HCT116 (cell line): ENCODE measurements at regions not wholly inside any gene's neighbourhood (a gene's known extent, or its start where the extent isn't known, plus 50 kb on each side); places are given as distances from the start of the nearest gene placed in this dataset.

Experiments used
- CTCF ChIP-seq, 3 experiments: fragments of 200-600 bp in 1 of 3; sonication (generic) in 1 of 3; IDR thresholded peaks in 2 of 3; conservative IDR thresholded peaks in 1 of 3; 2 replicates each; pipeline ENCODE4 v1.5.1; 2012 to 2017; ENCODE audit warnings: low read depth in 2 of 3, low read length in 2 of 3, antibody characterized with exemption in 1 of 3, borderline replicate concordance in 1 of 3, control low read depth in 1 of 3, mild to moderate bottlenecking in 1 of 3, mixed read lengths in 1 of 3, mixed run types in 1 of 3, moderate library complexity in 1 of 3; ENCODE audit not compliant: insufficient read depth in 1 of 3
- EZH2 ChIP-seq: fragments of 200-600 bp; sonication (generic); IDR thresholded peaks from 2 replicates; pipeline ENCODE4 v1.6.1; 2017; ENCODE audit warnings: antibody characterized with exemption, mixed run types
- JUND ChIP-seq: IDR thresholded peaks from 2 replicates; pipeline ENCODE4 v1.6.1; 2012
- ZBTB33 ChIP-seq: IDR thresholded peaks from 2 replicates; pipeline ENCODE4 v1.6.1; 2011; ENCODE audit warnings: mild to moderate bottlenecking, low read length, moderate library complexity; ENCODE audit not compliant: insufficient replicate concordance; ENCODE audit errors: extremely low read depth
- ZNF274 ChIP-seq: fragments of 200-500 bp; sonication (Bioruptor generic); IDR thresholded peaks from 2 replicates; pipeline ENCODE4 v1.6.1; 2014; ENCODE audit warnings: mild to moderate bottlenecking, low read depth, low read length, inconsistent platforms

- TF ChIP-seq CTCF (IDR thresholded peaks at IDR 0.05 in 2 of 3, conservative IDR thresholded peaks at IDR 0.05 in 1 of 3; ENCODE audit: borderline replicate concordance in 1 of 3, insufficient read depth in 1 of 3, low read depth in 2 of 3, low read length in 2 of 3) (no peak), ZNF274 (no peak), ZBTB33 (no peak), EZH2 (no peak), JUND (peak; percentile 74)
Measured at GRCh38 chr17:71983828-71984227, 137.0 kb upstream of the SOX9 start.
